ENCODE measurements at regions not wholly inside any gene's neighbourhood (a gene's known extent, or its start where the extent isn't known, plus 50 kb on each side); places are given as distances from the start of the nearest gene placed in this dataset.
A peak's percentile ranks its signal among the peaks of the same experiment; 100 is the strongest.

DNA sequence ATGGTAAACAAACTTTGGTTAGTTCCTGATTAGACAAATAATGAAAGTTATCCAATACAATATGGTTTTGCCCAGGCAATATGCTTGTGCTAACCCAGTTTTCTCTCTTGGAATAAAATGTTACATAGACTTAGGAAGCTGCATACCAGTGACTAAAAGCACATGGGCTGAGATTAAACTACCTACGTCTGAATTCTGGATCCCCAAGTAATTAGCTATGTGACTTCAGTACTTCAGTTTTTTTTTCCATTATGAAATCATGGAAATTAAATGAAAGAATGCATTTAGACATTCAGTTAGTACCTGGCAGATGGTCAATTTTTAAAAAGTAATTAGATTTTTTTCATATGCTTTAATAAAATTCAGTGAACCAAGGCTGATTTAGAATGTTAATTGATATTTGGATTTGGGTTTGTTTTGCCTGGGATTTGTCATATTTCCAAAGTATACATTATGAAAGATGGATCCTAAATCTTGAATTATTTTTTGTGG lies 213.9 kb downstream of the PTH2R start:
- Histone ChIP-seq H3K4me1 (no peaks in the 10 kb centered on the region), H3K9me3 (no peaks in the 10 kb centered on the region), H3K27ac (no peak overlapping the region), H3K36me3 (no peaks in the 10 kb centered on the region), H3K27me3 (no peaks in the 10 kb centered on the region), H3K4me3 (no peak overlapping the region)
- intact Hi-C loops (cut with DNase I), result no loop called here
- 38 to 50% methylated on average over 1 of the region's 1 CpG for WGBS, 2 donors
- TF ChIP-seq POLR2A (IDR thresholded peaks at IDR 0.05), result no peak
- TF ChIP-seq, protein P1, sequence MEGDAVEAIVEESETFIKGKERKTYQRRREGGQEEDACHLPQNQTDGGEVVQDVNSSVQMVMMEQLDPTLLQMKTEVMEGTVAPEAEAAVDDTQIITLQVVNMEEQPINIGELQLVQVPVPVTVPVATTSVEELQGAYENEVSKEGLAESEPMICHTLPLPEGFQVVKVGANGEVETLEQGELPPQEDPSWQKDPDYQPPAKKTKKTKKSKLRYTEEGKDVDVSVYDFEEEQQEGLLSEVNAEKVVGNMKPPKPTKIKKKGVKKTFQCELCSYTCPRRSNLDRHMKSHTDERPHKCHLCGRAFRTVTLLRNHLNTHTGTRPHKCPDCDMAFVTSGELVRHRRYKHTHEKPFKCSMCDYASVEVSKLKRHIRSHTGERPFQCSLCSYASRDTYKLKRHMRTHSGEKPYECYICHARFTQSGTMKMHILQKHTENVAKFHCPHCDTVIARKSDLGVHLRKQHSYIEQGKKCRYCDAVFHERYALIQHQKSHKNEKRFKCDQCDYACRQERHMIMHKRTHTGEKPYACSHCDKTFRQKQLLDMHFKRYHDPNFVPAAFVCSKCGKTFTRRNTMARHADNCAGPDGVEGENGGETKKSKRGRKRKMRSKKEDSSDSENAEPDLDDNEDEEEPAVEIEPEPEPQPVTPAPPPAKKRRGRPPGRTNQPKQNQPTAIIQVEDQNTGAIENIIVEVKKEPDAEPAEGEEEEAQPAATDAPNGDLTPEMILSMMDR (IDR thresholded peaks at IDR 0.05), result no peak
- DNase-seq, result no peak

DNA sequence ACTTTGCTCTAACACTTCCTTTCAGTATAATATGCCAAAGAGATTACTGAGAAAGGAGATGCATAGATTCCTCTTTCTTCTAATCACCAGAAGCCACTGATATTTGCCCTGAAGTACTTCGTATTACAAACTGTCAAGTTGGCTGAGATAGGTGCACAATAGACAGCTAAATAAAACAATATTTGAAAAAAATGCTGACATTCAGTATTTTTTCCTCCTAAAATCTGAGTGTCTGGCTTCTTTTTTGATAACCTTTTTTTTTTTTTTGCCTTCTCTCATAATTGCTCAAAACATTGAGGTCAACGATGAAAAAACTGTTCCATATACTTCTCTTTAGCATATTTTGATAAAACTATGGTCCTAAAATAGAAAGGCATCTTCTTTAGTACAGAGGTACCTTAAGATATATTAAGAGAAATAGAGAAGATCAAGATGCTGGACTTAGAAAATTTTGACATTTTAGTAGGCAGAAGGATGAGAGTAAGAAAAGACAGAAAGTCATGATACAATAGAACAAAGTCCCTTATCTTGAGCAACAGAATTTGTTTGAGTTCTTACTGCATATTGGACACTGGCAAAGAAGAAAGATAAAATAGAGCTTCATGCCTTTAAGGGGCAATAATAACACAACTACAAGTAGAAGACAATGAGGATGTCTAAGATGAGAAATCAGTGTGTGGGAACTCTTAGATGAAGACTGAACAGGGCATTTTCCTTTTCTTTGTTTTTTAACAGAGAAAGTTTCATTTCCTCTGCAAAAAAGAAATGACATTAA lies 220.7 kb downstream of the PTH2R start:
- no peaks in the 10 kb centered on the region for H3K27me3 ChIP-seq
- H3K4me3 ChIP-seq, result no peak overlapping the region
- 65 to 67% methylated on average over 2 of the region's 2 CpGs for WGBS, 2 donors

DNA sequence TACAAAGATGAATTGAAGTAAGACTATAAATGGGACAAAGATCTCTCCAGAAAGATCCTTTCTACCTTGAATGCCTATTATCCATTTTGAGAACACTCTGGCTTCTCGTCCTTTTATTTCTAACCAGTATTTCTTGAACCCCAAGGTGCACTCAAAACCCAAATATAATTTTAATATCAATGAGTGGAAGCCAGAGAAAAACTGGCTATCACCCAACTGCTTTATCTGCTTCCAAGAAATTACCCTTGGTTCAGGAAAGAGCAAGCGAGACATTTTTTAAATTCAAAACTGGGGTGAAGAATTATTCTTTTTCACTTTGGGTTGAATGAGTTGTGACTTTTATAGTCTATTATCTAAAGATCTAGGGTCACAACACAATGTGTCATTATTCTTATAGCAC lies 221.3 kb downstream of the PTH2R start:
- no peak for DNase-seq
- intact Hi-C loops (cut with DNase I), result no loop called here
- Histone ChIP-seq H3K27me3 (no peaks in the 10 kb centered on the region), H3K36me3 (no peaks in the 10 kb centered on the region), H3K4me3 (no peak overlapping the region), H3K9me3 (no peaks in the 10 kb centered on the region), H3K4me1 (no peaks in the 10 kb centered on the region), H3K27ac (no peak overlapping the region)
- TF ChIP-seq POLR2A (IDR thresholded peaks at IDR 0.05), result no peak
- TF ChIP-seq, protein P1 (IDR thresholded peaks at IDR 0.05), result no peak
- 32 to 36% methylated on average over 2 of the region's 2 CpGs for WGBS, 2 donors

More for the DNA sequence above, 220.7 kb downstream of the PTH2R start:
- no peak for DNase-seq
- H3K9me3 ChIP-seq, result no peaks in the 10 kb centered on the region
- TF ChIP-seq, protein P1 (IDR thresholded peaks at IDR 0.05), result no peak
- no peak for TF ChIP-seq POLR2A (IDR thresholded peaks at IDR 0.05)
- no peaks in the 10 kb centered on the region for H3K4me1 ChIP-seq
- intact Hi-C loops (cut with DNase I), result no loop called here
- no peak overlapping the region for H3K27ac ChIP-seq
- no peaks in the 10 kb centered on the region for H3K36me3 ChIP-seq

DNA sequence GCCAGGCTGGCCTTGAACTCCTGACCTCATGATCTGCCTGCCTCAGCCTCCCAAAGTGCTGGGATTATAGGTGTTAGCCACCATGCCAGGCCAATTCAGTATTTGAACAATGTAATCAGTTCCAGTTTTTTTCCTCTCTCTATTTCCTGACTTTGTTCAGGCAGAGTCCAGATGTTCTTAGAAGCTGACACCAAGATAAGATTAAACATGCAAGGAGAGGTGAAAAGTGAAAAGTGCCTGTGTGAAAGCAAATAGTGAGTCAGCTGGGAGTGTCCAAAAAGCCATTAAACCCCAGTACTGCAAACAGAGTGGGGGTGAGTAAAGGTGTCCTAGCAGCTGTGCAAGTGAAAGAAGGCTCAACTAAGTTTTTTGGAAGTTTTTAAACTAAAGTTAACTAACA lies 231.5 kb downstream of the PTH2R start:
- no peaks in the 10 kb centered on the region for H3K9me3 ChIP-seq
- H3K4me3 ChIP-seq, result no peak overlapping the region
- intact Hi-C loops (cut with DNase I), result no loop called here
- DNase-seq, result no peak
- TF ChIP-seq, protein P1 (IDR thresholded peaks at IDR 0.05), result no peak
- H3K27ac ChIP-seq, result peak overlapping the region in 3 of 4 donors; percentile 28 to 58 (median 53)
- H3K4me1 ChIP-seq, result peaks cover 0 to 13% (median 0%) of the 10 kb centered on the region in 3 donors
- no peaks in the 10 kb centered on the region for H3K36me3 ChIP-seq
- H3K27me3 ChIP-seq, result no peaks in the 10 kb centered on the region

DNA sequence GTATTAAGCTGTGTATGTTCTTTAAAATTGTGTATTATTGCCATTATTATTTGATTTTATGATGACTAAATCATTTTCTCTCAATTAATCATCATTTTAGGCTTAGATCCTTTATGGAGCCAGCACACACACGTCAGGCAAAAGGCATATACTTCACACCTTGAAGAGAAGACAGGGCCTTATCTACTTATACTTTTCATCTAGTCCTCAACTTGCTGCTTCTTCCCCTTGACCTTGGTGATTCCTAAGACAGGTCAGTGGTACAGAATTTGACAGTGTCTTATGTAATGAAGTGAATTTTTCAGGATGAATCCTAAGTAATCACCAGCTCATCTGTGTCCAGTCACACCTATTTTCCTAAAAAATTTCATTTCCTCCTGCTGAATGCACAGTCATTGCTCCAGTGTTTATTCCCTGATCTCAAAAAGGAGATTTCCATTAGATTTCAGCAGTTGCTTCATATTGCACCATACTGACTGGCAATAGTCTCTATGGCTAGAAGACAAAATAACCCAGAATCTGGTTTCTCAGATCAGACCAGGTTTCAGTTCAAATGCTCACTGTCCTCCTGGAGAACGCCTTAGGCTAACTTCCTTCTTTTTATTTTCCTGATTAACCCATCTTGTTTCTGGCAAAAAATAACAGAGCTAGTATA lies 235.7 kb downstream of the PTH2R start:
- Histone ChIP-seq H3K4me3 (no peak overlapping the region), H3K9me3 (no peaks in the 10 kb centered on the region), H3K27ac (no peak overlapping the region), H3K4me1 (peaks cover 0 to 13% (median 0%) of the 10 kb centered on the region in 3 donors), H3K27me3 (no peaks in the 10 kb centered on the region), H3K36me3 (no peaks in the 10 kb centered on the region)
- intact Hi-C loops (cut with DNase I), result no loop called here
- TF ChIP-seq, protein P1 (IDR thresholded peaks at IDR 0.05), result no peak
- no peak for TF ChIP-seq POLR2A (IDR thresholded peaks at IDR 0.05)
- no peak for DNase-seq
- 26 to 34% methylated on average over 2 of the region's 2 CpGs for whole genome bisulfite sequencing, 2 donors

Data from esophagus squamous epithelium (tissue), 5 donors.